Liver (tissue), 8 donors: ENCODE measurements at regions not wholly inside any gene's neighbourhood (a gene's known extent, or its start where the extent isn't known, plus 50 kb on each side); places are given as distances from the start of the nearest gene placed in this dataset.

Experiments
- DNase-seq: peaks from one replicate; pipeline ENCODE4 v3.0.0-alpha.2; 2017; ENCODE audit warnings: low spot score
- H3K27ac ChIP-seq, 2 donors: one replicate each; pipeline ENCODE4 v1.7.0; 2013; ENCODE audit warnings: inconsistent platforms in 2 of 2, low read length in 2 of 2, control low read depth in 1 of 2, low read depth in 1 of 2, mild to moderate bottlenecking in 1 of 2
- H3K27me3 ChIP-seq, 4 donors: one replicate each; pipeline versions ENCODE4 v1.6.1 to v1.7.0; 2013; ENCODE audit warnings: low read length in 3 of 4, inconsistent platforms in 1 of 4, mild to moderate bottlenecking in 1 of 4, moderate library complexity in 1 of 4; ENCODE audit not compliant: control insufficient read depth in 4 of 4, insufficient read depth in 4 of 4
- H3K36me3 ChIP-seq, 4 donors: one replicate each; pipeline versions ENCODE4 v1.6.1 to v1.7.0; 2013; ENCODE audit warnings: low read length in 3 of 4, mild to moderate bottlenecking in 3 of 4, low read depth in 1 of 4, moderate library complexity in 1 of 4; ENCODE audit not compliant: control insufficient read depth in 4 of 4, insufficient read depth in 3 of 4
- H3K4me1 ChIP-seq, 4 donors: one replicate each; pipeline versions ENCODE4 v1.6.1 to v1.7.0; 2013; ENCODE audit warnings: low read length in 3 of 4, mild to moderate bottlenecking in 3 of 4, moderate library complexity in 1 of 4; ENCODE audit not compliant: control insufficient read depth in 4 of 4, insufficient read depth in 4 of 4
- H3K4me3 ChIP-seq, 3 donors: one replicate each; pipeline versions ENCODE4 v1.6.1 to v1.7.0; 2013; ENCODE audit warnings: low read length in 3 of 3, control low read depth in 1 of 3, low read depth in 1 of 3, mild to moderate bottlenecking in 1 of 3
- H3K9ac ChIP-seq, 2 donors: one replicate each; pipeline ENCODE4 v1.7.0; 2013; ENCODE audit warnings: low read length in 2 of 2, mild to moderate bottlenecking in 2 of 2, moderate library complexity in 2 of 2, control low read depth in 1 of 2, low read depth in 1 of 2
- H3K9me3 ChIP-seq, 4 donors: one replicate each; pipeline versions ENCODE4 v1.6.1 to v1.7.0; 2013; ENCODE audit warnings: low read length in 3 of 4; ENCODE audit not compliant: control insufficient read depth in 4 of 4
- ATF3 ChIP-seq: IDR thresholded peaks from 2 replicates; pipeline ENCODE4 v1.6.1; 2016; ENCODE audit warnings: antibody characterized with exemption
- CTCF ChIP-seq: fragments of 150-350 bp; IDR thresholded peaks from 2 replicates; pipeline ENCODE4 v1.5.1; 2017; ENCODE audit warnings: improper control_type of control experiment, low read depth, low read length; ENCODE audit not compliant: missing input control
- FOXA1 ChIP-seq: IDR thresholded peaks from 2 replicates; pipeline ENCODE4 v1.6.1; 2016; ENCODE audit warnings: antibody characterized with exemption
- FOXA2 ChIP-seq: IDR thresholded peaks from 2 replicates; pipeline ENCODE4 v1.6.1; 2016; ENCODE audit warnings: antibody characterized with exemption
- GABPA ChIP-seq, 2 donors: IDR thresholded peaks in 1 of 2; conservative IDR thresholded peaks in 1 of 2; 2 replicates each; pipeline ENCODE4 v1.6.1; 2016; ENCODE audit warnings: antibody characterized with exemption in 2 of 2, mild to moderate bottlenecking in 1 of 2, moderate library complexity in 1 of 2
- HNF4A ChIP-seq, 2 donors: conservative IDR thresholded peaks; 2 replicates each; pipeline ENCODE4 v1.6.1; 2016; ENCODE audit warnings: antibody characterized with exemption in 2 of 2, mild to moderate bottlenecking in 2 of 2
- HNF4G ChIP-seq: IDR thresholded peaks from 2 replicates; pipeline ENCODE4 v1.6.1; 2016; ENCODE audit warnings: antibody characterized with exemption
- JUND ChIP-seq, 2 donors: IDR thresholded peaks; 2 replicates each; pipeline ENCODE4 v1.6.1; 2016; ENCODE audit warnings: antibody characterized with exemption in 2 of 2
- MAX ChIP-seq: IDR thresholded peaks from 2 replicates; pipeline ENCODE4 v1.6.1; 2016; ENCODE audit warnings: antibody characterized with exemption
- RAD21 ChIP-seq, 2 donors: IDR thresholded peaks; 2 replicates each; pipeline ENCODE4 v1.6.1; 2016; ENCODE audit warnings: antibody characterized with exemption in 2 of 2, mild to moderate bottlenecking in 2 of 2
- REST ChIP-seq: IDR thresholded peaks from 2 replicates; pipeline ENCODE4 v1.6.1; 2016; ENCODE audit warnings: antibody characterized with exemption, mild to moderate bottlenecking
- RXRA ChIP-seq, 2 donors: IDR thresholded peaks; 2 replicates each; pipeline ENCODE4 v1.6.1; 2017 to 2018; ENCODE audit warnings: antibody characterized with exemption in 2 of 2, mild to moderate bottlenecking in 1 of 2
- SP1 ChIP-seq: IDR thresholded peaks from 2 replicates; pipeline ENCODE4 v1.6.1; 2018; ENCODE audit warnings: antibody characterized with exemption, mild to moderate bottlenecking
- TAF1 ChIP-seq: conservative IDR thresholded peaks from 2 replicates; pipeline ENCODE4 v1.6.1; 2016; ENCODE audit warnings: antibody characterized with exemption, mild to moderate bottlenecking
- YY1 ChIP-seq: IDR thresholded peaks from 2 replicates; pipeline ENCODE4 v1.6.1; 2016; ENCODE audit warnings: antibody characterized with exemption, mild to moderate bottlenecking
- ZBTB33 ChIP-seq: IDR thresholded peaks from 2 replicates; pipeline ENCODE4 v1.6.1; 2016; ENCODE audit warnings: antibody characterized with exemption
- WGBS: extraction: QIAGEN DNeasy Blood & Tissue Kit; methylation state at CpG from one replicate; pipeline ENCODE4 v1.1.7; 2013; 5-methylcytosine and 5-hydroxymethylcytosine counted together
- donor health status: healthy.
- donor health status: healthy.
- donor health status: healthy.
- donor health status: healthy.
- donor health status: healthy.

DNA sequence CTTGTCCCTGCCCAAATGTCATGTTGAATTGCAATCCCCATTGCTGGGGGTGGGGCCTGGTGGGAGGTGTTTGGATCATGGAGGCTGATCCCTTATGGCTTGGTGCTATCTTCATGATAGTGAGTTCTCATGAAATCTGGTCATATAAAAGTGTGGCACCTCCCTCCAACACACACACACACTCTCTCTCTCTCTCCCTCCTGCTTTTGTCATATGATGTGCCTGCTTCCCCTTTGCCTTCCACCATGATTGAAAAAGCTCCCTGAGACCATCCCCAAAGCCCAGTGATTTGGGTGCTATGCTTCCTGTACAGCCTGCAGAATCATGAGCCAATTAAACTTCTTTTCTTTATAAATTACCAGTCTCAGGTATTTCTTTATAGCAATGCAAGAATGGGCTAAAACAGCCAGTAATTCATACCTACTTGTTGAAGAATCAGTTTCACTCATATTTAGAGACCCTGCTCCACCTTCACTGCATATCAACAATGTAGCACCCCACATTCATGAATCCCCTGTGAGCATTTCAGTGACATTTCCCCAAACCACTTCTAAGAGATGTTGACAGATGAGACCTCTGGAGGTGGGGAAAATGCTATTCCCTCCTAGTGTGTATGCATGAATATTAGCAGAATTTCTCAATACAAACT, 54.8 kb upstream of the STK17B start:
- no peaks in the 10 kb centered on the region for H3K27me3 ChIP-seq
- peaks cover 0 to 1% (median 0%) of the 10 kb centered on the region in 4 donors for H3K4me1 ChIP-seq
- H3K9me3 ChIP-seq, result no peaks in the 10 kb centered on the region
- DNase-seq, result no peak
- no peak overlapping the region for H3K4me3 ChIP-seq
- TF ChIP-seq GABPA (IDR thresholded peaks at IDR 0.05 in 1 of 2, conservative IDR thresholded peaks at IDR 0.05 in 1 of 2), result no peak
- no peak for TF ChIP-seq ATF3
- no peak for TF ChIP-seq YY1
- TF ChIP-seq HNF4G, result no peak
- no peak for TF ChIP-seq ZBTB33
- no peak for TF ChIP-seq MAX
- TF ChIP-seq SP1, result no peak
- TF ChIP-seq JUND (IDR thresholded peaks at IDR 0.05), result no peak
- no peak for TF ChIP-seq REST
- no peak for TF ChIP-seq TAF1
- no peak for TF ChIP-seq FOXA2
- TF ChIP-seq HNF4A (conservative IDR thresholded peaks at IDR 0.05), result no peak
- TF ChIP-seq FOXA1, result no peak
- no peaks in the 10 kb centered on the region for H3K36me3 ChIP-seq
- no peak overlapping the region for H3K27ac ChIP-seq
- no peak overlapping the region for H3K9ac ChIP-seq

DNA sequence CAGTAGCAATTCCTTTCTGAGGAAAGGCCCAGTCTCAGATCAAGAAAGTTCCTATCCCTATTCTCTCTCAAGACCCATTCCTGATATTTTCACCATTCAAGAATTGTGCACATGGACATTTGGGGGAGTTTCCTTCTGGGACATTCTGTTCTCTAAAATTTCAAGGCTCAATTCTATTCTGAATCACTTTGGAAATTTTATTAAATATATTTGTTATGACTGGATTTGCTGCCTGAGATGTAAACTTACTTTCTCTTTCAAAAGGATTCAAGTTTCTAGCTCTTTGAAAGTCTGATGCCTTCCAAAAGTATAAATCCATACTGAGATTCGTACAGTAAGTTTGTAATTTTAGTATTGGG, 55.3 kb upstream of the STK17B start:
- H3K4me1 ChIP-seq, result peaks cover 0 to 1% (median 0%) of the 10 kb centered on the region in 4 donors
- H3K27ac ChIP-seq, result no peak overlapping the region
- no peak overlapping the region for H3K4me3 ChIP-seq
- H3K27me3 ChIP-seq, result no peaks in the 10 kb centered on the region
- DNase-seq, result no peak
- no peak overlapping the region for H3K9ac ChIP-seq
- 92% methylated on average over 1 of the region's 1 CpG for WGBS
- no peaks in the 10 kb centered on the region for H3K36me3 ChIP-seq
- no peaks in the 10 kb centered on the region for H3K9me3 ChIP-seq
- TF ChIP-seq REST, result no peak
- no peak for TF ChIP-seq HNF4A (conservative IDR thresholded peaks at IDR 0.05)
- TF ChIP-seq CTCF, result no peak
- TF ChIP-seq TAF1, result no peak
- TF ChIP-seq RXRA (IDR thresholded peaks at IDR 0.05), result no peak
- TF ChIP-seq FOXA2, result no peak
- TF ChIP-seq MAX, result no peak
- no peak for TF ChIP-seq YY1
- TF ChIP-seq ATF3, result no peak
- no peak for TF ChIP-seq ZBTB33
- TF ChIP-seq RAD21 (IDR thresholded peaks at IDR 0.05), result no peak
- no peak for TF ChIP-seq HNF4G
- no peak for TF ChIP-seq GABPA (IDR thresholded peaks at IDR 0.05 in 1 of 2, conservative IDR thresholded peaks at IDR 0.05 in 1 of 2)
